PC-3 (cell line): ENCODE measurements at regions not wholly inside any gene's neighbourhood (a gene's known extent, or its start where the extent isn't known, plus 50 kb on each side); places are given as distances from the start of the nearest gene placed in this dataset.

Source experiments
- CTCF ChIP-seq: fragments of 300-600 bp; sonication (generic); conservative IDR thresholded peaks from 2 replicates; pipeline ENCODE4 v1.5.1; 2017; ENCODE audit warnings: antibody characterized with exemption, low read depth, mild to moderate bottlenecking, low read length
- EZH2 ChIP-seq: fragments of 300-600 bp; sonication (generic); IDR thresholded peaks from one replicate; pipeline ENCODE4 v1.6.1; 2017; ENCODE audit warnings: antibody characterized with exemption, mild to moderate bottlenecking, low read length; ENCODE audit not compliant: unreplicated experiment
- EZH2phosphoT487 ChIP-seq: fragments of 300-600 bp; sonication (generic); IDR thresholded peaks from 2 replicates; pipeline ENCODE4 v1.6.1; 2018; ENCODE audit warnings: mild to moderate bottlenecking, antibody characterized with exemption, low read length, borderline replicate concordance

GRCh38 chr2:20145497-20146193, 79.3 kb downstream of the SDC1 start:
- TF ChIP-seq CTCF (no peak), EZH2phosphoT487 (no peak), EZH2 (no peak)
